GM12872 (cell line): ENCODE measurements at regions not wholly inside any gene's neighbourhood (a gene's known extent, or its start where the extent isn't known, plus 50 kb on each side); places are given as distances from the start of the nearest gene placed in this dataset.

Source experiments
- CTCF ChIP-seq: IDR thresholded peaks from 3 replicates; pipeline ENCODE4 v1.5.1; 2011; ENCODE audit warnings: low read depth, mild to moderate bottlenecking, low read length, moderate library complexity; ENCODE audit not compliant: insufficient read depth

DNA sequence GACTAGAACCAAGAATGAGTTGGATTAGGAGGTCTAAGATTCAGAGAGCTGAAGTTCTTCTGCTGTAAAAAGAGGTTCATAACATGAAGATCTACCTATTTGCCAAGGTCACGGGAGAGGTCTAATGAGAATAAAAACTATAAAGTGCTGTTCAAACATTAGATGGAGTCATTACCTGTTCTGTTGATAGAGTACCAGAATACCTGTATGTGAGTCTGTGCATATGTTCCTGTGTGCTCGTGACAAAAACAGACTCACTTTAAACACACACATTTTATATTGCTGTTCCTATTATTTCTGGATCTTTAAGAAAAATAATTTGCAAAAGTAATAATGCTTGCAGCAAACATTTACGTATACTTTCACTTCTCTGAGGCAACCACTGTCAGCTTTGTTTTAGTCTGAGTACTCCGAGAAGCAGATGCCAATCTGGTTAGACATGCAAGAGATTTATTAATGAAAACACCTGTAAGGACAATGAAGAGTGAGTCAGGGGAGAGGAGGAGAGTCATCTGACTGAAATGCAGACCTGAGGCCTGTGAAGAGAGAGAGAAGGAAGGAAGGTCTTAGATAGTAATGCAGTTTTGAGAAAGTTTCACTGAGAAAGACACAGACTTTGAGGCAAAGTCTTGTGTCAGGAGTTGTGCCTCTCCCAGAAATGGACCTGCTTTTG is 221.2 kb downstream of the SQOR start:
- no peak for TF ChIP-seq CTCF

GRCh38 chr15:45857291-45857690 is 222.5 kb downstream of the SQOR start:
- TF ChIP-seq CTCF = no peak

DNA sequence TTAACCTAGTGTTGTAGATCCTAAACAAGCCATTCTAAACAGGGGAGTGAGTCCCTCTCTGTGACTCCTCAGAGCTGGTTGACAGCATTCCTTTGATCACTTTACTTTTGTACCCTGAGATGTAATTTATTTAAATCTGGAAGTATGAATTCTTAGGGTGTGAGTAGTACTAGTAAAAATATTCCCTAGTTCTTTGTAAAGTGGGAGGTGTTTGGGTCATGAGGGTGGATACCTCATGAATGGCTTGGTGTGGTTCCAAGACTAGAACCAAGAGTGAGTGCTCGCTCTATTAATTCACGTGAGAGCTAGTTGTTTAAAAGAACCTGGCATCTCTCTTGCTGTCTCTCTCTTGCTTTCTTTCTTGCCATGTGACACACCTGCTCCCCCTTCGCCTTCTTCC is 223.7 kb downstream of the SQOR start:
- no peak for TF ChIP-seq CTCF

DNA sequence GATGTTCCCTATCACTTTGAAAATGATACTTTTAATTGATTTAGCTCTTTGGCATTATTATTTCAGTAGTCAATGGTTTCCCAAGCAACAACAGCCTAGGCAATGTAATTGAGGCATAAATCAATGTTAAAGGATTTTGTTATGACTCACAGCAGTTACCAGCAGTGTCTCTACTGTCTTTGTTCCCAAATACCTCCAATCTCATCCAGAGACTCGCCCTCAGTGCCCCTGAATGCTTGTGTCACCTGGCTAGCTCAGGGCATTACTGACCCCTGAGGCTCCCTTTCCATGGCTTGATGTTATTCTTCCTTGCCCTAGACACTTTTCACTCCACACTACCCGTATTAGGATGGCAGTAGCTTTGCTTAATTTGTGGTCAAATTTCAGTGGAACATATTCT is 227.2 kb downstream of the SQOR start:
- TF ChIP-seq CTCF = no peak

DNA sequence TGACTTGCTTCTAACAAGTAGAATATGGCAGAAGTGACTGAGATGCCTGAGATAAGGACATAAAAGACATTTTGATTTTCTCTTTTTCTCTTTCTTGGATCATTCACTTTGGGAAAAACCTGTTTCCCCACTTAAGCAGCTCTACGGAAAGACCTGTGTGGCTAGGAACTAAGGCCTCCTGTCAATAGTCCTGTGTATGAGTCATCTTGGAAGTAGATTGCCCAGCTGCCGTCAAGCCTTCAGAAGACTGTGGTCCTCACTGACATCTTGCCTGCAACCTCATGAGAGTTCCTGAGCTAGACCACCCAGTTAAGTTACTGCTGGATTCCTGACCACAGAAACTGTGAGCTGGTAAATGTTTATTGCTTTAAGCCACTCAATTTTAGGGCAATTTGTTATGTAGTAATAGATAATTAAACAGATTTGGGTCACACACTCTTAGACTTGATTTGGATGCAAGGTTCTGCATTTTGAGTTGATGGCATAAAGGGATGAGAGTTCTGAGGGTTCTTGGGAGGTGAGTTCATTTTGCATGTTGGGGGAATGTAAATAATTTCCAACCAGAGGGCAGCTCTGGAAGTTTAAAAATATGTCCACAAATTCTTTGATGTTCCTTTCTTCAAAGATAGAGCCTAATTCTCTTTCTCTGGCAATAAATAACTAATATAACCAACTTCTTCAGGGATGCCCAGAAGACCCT is 229.2 kb downstream of the SQOR start:
- no peak for TF ChIP-seq CTCF

- TF ChIP-seq CTCF = no peak
These were observed 231.8 kb downstream of the SQOR start for GRCh38 chr15:45866616-45867015.

GRCh38 chr15:45867281-45867680 is 232.5 kb downstream of the SQOR start:
- no peak for TF ChIP-seq CTCF
